ENCODE measurements at regions not wholly inside any gene's neighbourhood (a gene's known extent, or its start where the extent isn't known, plus 50 kb on each side); places are given as distances from the start of the nearest gene placed in this dataset.

DNA sequence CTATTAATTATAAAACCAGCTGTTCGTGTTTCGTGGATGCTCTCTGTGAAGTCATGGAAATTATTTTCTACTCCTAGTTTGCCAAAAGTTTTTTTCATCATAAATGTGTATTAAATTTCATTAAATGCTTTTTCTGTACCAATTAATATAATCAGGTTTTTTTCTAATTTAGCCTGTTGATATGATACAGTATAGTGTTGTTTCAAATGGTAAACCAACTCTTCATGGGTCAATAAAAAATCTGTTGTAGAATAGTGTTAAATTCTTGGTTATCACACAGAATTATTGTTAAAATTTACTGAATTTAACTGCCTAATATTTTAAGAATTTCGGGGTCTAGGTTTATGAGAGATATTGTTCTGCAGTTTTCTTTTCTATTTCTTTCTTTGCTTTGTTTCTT, 505.9 kb upstream of the MANEA start:
- DNase-seq = no peak

DNA sequence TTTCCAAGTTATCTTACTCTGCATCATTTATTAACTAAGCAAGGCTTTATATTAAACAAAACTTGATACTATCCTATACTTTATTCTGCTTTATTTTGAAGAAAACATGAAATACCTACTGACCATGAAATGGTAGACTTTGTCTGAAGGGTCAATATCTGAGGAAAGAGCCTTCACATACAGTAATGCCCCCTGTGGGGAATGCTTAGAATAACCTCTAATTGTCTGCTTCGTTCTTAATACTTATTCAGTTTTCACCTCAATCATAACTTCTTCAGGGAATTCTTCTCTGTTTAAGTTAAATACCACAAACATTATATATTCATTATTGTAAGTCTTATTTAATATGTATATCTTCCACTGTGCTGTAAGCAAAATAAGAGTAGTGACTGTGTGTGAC, 498.9 kb upstream of the MANEA start:
- DNase-seq = no peak

DNA sequence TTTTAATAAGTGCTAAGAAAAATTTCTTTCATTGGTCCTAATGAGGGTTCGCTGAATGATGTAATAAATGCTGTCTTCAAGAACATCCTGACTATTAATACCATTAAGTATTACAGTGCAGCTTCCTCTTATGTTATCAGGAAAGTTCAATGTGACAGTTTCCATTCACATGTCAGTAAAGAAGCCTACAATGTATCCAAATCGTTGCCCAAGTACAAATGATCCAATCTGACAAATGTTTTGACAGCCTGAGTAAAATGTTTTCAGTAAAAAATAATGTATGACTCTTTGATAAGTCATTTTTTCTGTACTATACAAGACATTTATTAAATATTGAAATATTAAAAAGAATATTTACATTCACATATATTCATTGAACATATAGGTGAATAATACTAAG, 496.1 kb upstream of the MANEA start:
- no peak for DNase-seq

DNA sequence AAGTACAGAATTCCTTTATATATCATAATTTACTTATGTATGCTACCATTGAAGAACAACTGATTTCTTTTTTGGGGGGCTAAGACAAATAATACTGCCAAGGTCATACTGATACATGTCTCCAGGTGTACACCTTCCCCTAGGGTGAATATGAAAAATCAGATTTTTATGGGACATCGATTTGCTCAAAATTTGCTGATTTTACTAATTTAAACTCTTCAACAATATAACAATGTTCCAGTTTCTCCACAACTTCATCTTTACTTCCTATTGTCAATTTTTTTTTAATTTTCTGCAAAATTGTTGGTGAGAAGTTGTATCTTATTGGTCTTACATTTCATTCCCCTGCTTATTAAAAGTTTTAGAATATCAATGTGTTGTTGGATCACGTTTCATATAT, 495.4 kb upstream of the MANEA start:
- no peak for DNase-seq

DNA sequence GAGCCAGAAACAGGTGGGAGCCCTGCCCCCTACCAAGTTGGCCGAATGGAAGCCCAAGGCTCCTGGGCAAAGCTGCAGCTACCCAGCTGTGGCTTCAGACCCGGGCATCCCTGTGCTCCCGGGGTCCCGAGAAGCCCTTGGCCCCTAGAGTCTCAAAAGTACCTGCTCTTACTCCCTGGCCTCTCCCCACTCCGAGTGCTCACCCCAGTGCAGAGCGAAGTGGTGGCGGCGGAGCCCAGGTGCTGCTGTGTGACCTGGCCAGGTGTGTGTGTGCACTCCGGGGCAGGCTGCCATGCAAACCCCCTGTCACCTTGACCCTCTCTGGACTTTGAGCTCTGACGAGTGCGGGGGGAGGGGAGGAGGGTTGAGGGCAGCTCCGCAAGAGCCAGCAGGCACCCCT, 493.8 kb upstream of the MANEA start:
- no peak for DNase-seq

DNA sequence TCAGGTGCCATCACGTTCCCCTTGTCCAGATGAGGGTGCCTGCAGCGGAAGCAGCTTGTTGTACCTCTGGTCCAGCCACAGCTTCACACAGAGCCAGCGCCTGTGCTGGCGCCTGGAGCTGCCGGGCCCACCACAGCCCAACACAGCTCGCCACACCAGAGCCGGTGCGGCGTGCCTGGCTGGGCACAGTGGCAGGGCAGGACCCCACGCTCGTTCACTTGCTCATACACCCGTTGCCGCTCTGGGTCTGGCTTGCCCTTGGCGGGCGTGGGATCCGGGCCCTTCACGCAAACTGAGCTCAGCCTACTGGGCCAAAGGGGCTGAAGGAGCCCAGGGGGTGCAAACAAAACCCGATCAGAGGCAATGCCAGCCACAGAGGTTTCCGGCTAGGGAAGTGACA, 492.5 kb upstream of the MANEA start:
- DNase-seq = no peak

DNA sequence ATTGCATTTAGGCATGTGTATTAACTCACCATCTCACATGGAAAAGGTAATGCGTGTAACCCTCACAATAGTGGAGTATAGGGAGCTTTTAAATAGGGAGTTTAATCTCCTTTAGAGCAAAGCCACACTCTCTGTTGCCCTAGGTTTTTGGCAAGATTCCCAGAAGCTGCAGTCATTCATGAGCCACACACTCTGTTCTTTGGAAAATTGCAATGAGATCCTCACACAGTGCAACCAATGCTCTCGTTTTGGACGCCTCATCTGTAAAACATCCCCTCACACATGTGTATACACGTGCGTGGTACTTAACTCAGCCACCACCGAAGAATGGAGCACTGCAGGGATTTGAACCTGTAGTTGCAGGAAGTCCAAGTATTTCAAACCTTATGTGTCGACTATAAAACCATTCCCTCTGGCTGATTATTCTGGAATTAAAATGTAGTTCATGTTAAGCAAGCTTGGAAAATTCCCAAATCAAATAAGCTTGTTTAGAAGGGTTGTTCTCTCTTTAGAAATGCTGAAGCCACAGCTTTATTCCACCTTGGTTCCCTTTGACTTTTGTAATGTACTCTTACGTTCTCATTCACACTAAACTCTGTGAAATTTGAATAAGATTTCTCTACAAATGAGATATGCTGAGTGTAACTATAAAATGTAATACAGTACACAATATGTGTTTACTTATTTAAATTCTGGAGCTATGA, 489.8 kb upstream of the MANEA start:
- peak; percentile 48 for DNase-seq

DNA sequence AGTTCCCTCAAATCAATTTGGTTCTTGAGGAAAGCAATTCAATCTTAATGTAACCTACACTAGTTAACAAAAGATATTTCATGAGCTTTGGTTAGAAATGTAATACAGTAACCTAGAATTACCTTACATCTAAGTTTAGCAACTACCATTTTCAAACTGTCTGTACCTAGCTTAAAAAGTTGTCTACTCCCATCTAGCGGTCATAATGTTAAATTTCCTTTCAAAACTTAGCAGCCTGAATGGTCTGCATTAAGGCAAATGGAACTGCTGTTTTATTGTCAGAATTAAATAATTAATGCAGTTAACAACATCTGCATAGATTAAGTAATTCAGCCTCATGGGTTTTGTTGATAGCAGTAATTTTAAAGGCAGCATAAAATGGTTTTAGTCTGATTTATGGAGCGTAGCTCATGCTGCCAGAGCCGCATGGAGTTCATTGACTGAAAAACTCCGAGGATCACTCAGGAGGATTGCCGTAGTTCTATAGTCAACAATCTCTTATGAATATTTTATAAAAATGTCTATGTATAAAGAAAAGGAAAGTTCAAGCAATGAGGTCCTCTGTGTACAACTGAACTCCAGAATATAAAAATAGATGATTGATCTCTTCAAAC, 485.4 kb upstream of the MANEA start:
- DNase-seq = peak; percentile 43

DNA sequence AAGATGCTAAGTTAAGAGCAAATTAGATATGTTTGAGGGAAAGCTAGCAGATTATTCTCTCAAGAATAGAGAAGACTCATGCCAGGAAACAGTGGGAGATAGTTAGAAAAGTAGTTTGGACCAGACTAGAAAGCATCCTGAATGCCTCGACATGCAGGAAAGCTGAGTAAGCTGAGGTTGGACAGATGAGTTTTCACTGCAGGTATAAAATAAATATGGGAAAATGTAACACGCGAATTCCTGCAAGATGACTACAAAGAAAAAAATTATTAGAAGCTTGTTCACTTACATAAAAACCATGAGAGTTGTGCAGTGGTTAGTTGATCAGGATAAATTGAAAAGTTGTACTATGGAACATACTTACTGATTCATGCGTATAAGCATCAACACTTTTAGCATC, 484.2 kb upstream of the MANEA start:
- no peak for DNase-seq

DNA sequence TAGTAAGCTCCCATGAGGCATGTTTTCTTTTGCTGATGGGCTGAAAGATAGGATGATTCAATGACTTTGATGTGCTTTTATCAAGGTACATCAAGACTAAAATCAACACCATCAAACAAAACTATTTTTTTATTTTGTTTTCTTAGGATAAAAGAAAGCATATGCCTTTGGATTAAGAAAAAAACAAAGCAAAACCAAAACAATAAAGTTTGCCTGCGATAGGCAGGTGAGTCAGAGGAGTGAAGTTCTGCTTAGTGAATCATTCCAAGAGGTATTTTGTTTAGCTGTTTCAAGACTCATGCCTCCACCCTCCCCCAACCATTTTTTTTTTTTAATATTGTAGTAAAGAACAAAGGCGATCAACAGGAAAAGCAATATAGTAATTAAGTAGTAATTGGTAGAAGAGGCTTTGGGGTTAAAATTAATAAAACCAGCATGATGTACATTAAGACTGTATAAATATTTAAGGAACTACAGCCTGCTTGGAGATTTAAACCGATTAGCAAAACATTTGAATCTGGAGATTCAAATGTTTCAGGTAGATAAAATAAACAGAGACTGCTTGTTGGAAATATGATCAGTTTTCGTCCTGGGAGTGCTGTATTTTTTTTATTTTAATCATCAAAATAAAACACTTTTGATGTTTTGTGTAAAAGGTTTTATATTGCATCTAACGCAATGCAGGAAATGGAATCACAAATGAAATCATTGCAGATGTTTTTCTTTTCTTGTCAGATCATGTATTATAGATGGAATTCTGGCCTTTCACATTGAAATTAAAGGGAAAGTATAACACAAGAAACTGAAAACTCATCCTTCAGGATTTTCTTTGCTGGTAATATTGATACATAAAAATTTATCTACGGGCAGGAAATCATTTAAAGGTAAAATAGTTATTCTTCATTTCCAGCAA, 482.3 kb upstream of the MANEA start:
- DNase-seq = no peak

DNA sequence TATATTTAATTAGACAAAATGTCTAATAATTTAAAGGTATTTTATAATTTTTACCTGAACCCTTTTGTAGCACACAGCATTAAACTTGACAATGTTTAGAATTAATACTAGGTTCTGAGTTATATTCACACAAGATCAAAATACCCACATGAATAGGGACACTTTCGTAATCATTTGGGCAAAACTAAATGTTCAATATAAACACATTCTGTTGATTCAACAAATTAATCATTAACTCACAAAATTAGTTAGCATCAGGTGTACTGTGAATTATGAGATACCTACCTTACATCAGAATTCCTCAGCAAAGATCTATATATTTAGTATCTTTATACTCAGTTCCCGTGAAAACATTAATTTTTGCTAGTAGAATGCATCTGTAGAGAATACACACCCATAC, 481.5 kb upstream of the MANEA start:
- no peak for DNase-seq

DNA sequence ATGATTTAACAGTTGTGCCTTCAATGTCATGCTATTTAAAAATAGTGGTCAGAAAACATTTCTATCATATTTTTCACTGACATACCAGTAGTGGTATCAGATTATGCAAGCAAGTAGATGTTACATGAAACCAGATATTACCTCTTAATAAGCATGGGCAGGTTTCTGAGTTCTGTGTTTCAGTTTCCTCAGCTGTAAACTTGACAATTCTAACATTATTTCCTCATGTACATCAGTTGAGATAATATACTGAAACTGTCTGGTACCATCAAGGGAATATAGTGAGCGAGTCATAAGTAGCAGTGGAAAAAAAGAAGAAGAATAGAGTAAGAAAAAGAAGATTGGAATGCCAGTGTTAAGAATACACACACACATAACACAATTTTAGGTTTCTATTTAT, 477.9 kb upstream of the MANEA start:
- no peak for DNase-seq

DNA sequence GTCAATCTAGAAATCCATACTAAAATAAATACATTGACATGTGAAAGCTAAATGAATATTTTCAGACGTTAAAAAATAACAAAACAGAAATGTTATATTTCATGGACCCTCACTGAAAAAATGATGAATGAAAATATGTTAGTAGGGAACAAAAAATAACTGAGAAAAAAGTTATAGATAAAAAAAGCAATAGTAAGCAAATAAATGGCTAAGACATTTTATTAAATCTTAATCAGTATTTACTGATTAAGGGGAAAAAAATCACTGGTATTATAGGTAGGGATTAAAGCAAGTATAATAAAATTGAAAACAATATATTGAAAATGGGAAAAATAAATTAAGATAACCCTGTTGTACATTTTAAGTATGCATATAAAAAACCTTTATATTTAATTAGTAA, 468.1 kb upstream of the MANEA start:
- DNase-seq = no peak

DNA sequence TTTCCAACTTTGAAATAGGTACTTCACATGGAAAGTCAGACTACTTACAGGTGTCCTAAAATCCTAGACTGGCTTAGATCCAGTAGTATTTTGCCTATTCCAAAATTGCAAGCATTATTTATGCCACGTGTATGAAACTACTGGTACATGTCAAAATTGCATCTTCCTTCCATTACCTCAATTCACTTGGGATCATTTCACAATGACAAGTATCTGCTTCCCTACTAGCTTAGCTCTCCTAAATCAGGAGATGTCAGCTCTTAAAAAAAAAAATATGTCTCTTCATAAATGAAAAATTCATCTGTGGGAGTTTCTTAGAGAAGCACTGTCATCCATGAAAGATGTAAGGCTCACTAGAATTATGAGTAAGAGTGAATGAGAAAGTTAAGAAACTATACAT, 466.6 kb upstream of the MANEA start:
- no peak for DNase-seq

DNA sequence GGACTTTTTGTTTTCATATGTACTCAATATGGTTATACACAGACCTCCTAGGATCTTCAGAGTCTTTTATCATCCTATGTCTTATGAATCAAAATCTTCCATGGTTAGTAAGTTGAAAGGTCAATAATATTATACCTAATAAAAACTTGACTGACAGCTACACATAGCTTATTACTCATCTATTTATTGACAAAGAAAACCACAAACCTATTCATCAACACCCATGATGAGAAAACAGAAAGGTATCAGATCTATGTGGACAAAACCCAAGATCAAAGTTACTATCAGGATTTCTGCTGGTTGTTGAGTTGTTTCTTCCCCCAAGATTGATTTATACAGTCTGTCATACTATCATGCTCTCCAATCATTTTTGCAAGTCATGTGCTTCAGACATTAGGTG, 460.1 kb upstream of the MANEA start:
- DNase-seq = no peak

DNA sequence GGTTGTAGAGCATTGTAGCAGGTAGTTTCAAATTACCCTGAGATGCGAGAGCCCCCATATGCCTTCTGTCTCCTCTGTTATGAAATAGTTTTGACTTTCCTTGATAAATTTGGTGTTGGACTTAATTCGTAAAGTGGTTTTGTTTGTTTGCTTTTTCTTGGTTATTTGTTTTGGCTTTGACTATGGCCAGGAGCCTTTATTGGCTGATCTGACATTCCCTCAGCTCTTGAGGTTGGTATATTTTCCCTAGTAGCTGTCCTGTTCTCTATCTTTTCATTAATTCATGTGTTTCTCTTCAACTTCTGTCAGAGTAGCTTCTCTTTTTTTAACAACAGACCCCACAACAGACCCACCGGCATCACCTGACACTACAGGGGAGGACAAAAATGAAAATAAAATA, 457.4 kb upstream of the MANEA start:
- DNase-seq = no peak

DNA sequence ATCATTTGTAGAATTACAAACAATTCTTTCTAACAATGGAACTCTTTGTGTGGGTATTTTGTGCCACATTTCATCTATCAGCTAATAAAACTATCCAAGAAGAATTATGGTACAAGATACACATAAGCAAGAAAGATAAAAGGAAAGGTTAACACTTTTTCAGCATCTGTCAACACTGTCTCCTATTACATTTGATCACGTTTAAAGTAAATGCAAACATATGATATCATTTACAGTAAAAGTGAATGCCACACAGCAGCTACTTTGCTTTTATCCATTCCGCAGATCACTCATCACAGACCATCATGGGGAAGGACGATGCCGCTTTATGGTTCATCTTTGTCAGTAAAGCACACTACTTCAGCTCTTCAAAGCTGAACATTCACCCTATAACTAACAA, 456.4 kb upstream of the MANEA start:
- DNase-seq = no peak

DNA sequence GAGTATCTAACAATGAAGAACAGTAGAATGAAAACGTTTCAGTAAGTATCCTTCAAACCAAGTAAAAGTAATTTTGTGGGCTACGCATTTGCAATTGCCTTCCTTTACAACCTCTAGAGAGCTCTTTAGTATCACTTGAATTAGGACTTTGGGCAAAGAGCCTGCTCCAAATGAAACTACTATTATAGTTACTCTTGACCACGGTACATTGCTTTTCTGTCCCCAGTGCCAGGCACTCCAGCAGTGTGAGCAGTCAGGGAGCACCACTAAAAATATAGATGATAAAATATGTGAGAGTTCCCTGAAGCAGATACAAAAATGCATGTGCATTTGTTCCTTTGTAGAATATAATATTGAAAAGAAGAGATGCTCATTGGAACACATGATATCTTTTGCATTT, 450.1 kb upstream of the MANEA start:
- no peak for DNase-seq

DNA sequence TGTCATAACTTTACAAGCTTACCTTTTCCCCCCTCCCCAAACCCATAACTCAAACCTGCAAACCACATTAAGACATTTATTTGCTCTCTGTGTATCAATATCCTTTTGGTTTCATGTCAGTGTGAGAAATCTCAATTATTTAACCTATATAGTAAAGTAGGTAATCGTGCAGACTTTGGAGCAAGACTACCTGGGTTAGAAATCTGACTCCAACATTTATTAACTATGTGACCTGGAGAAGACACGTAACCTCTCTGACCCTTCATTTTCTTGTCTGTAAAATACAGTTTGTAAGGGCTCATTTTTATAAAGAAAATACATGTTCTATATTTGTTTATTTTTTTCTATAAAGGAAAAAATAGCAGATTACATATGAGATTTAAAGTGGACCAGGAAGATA, 448.9 kb upstream of the MANEA start:
- no peak for DNase-seq

DNA sequence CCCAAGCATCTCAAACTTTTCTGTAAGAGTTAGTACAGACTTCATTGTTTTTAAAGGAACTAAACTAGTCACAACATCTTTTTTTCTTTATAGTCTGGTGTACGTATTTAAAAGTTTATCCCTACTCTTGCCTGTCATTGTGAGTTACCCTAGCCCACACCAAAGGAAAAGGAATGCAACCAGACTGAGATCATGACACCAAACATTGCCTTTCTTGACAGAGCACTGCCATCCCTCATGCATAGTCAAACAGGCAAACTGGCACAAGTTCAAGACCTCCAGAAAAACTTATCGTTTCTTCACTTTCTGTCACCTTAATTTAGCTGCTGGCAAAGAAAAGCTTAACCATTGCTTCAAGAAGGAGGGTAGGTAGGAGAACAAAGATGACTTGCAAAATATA, 448.4 kb upstream of the MANEA start:
- DNase-seq = no peak

DNA sequence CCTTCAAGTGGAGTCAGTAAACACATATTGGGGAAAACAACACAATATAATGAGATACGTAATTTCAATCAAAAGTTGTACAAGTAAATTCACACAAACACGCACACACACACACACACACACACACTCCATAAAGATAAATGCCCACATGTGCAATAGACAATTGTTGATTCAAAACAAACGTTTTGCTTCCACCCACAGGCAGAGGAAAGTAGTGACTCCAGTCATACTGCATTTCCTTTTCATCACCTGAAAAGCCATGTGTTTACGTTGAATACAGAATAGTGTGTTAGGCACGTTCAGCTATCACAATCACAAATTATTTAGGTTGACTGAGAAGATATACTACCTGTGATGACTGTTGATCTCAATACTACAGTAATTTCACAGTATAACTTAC, 443.8 kb upstream of the MANEA start:
- no peak for DNase-seq

DNA sequence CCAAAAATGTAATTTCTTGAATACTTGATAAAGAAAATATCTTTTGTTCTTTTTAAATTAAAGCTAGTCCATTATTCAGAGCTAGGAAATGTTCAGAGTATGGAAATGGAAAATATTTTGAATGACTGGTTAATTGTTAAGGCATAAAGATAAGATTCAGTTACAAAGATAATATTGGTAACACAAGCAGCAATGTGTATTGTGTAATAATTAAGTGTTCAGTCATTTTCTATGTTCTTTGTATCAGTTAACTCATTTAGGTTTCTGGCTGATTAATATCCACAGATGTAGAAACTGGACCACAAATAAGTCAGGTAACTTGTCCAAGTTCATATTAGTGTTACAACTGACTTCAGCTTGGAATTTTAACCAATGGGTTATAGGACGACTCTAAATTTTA, 442.2 kb upstream of the MANEA start:
- DNase-seq = no peak

DNA sequence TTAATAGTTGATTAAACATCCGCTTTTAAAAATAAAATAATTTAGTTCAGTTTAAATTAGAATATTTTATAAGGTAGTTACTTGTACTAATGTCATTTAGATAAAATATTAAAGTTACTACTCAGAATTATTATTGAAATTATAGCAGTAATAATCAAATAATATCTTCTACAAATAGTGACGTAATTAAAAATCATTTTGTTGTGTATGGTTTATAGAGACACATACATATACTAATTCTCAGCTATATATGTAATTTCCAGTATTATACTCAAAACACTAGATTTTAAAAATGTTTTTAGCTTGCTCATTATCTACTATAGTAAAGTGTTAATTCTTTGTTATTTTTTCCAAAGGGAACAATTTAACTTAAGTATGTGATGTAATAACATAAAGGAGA, 435.2 kb upstream of the MANEA start:
- DNase-seq = no peak

Data from skin of body (tissue), 1 donor.